CD4-positive, alpha-beta T cell treated with Interleukin-17A for 1 hour (primary cell): ENCODE measurements at regions not wholly inside any gene's neighbourhood (a gene's known extent, or its start where the extent isn't known, plus 50 kb on each side); places are given as distances from the start of the nearest gene placed in this dataset.

Experiments used
- DNase-seq: peaks from one replicate; pipeline ENCODE4 v3.0.0-alpha.2; 2020

- no peak for DNase-seq
Measured at GRCh38 chr7:132666774-132667172, 90.5 kb upstream of the PLXNA4 start.

GRCh38 chr7:132666071-132666773 lies 90.0 kb upstream of the PLXNA4 start:
- DNase-seq = peak; percentile 48

GRCh38 chr7:132656846-132657776 lies 80.8 kb upstream of the PLXNA4 start:
- peak; percentile 7 for DNase-seq

- DNase-seq = no peak
Measured at GRCh38 chr7:132656341-132656740, 80.1 kb upstream of the PLXNA4 start.

GRCh38 chr7:132655131-132655727 lies 79.0 kb upstream of the PLXNA4 start:
- DNase-seq = peak; percentile 53

- DNase-seq = peak; percentile 16
Measured at GRCh38 chr7:132654150-132654549, 77.9 kb upstream of the PLXNA4 start.

- no peak for DNase-seq
Measured at GRCh38 chr7:132653366-132653930, 77.2 kb upstream of the PLXNA4 start.

GRCh38 chr7:132652507-132652906 lies 76.2 kb upstream of the PLXNA4 start:
- no peak for DNase-seq

GRCh38 chr7:132650498-132650897 lies 74.2 kb upstream of the PLXNA4 start:
- no peak for DNase-seq

- DNase-seq = no peak
Measured at GRCh38 chr7:132647311-132647710, 71.0 kb upstream of the PLXNA4 start.

- no peak for DNase-seq
Measured at GRCh38 chr7:132646052-132646451, 69.8 kb upstream of the PLXNA4 start.

- no peak for DNase-seq
Measured at GRCh38 chr7:132643302-132643701, 67.0 kb upstream of the PLXNA4 start.

- DNase-seq = no peak
Measured at GRCh38 chr7:132641238-132641637, 65.0 kb upstream of the PLXNA4 start.

- DNase-seq = no peak
Measured at GRCh38 chr7:132639983-132640382, 63.7 kb upstream of the PLXNA4 start.

- DNase-seq = no peak
Measured at GRCh38 chr7:132638000-132638399, 61.7 kb upstream of the PLXNA4 start.

GRCh38 chr7:132636581-132636980 lies 60.3 kb upstream of the PLXNA4 start:
- DNase-seq = no peak

GRCh38 chr7:132635127-132635526 lies 58.9 kb upstream of the PLXNA4 start:
- DNase-seq = no peak

GRCh38 chr7:132630834-132631233 lies 54.6 kb upstream of the PLXNA4 start:
- DNase-seq = no peak
